Amniotic epithelial cell (primary cell): ENCODE measurements at regions not wholly inside any gene's neighbourhood (a gene's known extent, or its start where the extent isn't known, plus 50 kb on each side); places are given as distances from the start of the nearest gene placed in this dataset.

Source experiments
- DNase-seq: peaks from one replicate; pipeline ENCODE4 v3.0.0-alpha.2; 2010; ENCODE audit warnings: low read depth

DNA sequence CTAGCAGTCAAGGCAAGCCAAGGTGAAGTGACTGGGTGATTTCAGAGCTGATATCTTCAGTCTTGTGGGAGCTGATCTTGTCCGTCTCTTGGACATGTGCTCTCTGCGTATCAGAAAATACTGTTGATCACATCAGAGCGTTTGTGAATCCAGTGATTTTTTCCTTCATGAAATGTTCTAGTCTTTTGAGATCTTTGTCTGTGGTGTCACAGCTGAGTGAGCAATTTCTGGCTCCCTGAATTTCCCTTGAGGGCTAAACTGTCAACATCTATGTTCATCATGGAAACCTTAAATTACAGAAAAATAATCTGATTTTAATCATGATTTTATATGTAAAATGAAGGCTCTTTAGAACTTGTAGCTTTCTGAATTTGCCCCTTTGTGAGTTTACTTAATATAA lies 432.0 kb downstream of the CCDC85A start:
- DNase-seq = no peak

DNA sequence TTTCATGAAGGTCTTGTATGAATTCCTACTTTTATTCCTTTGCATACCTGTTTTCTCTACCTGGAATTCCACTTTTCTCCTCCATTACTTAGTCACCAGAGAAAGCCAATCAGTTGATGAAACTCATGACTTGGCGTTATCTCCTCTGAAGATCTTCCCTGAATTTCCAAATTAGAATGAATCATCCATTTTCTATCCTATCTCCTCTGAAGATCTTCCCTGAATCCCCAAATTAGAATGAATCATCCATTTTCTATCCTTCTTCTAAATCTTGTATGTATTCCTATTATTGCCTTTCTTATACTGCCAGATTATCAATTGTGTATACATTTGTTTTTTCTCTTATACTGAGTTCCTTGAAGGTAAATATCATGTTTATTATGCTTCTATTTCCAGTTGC lies 440.4 kb downstream of the CCDC85A start:
- DNase-seq = no peak

DNA sequence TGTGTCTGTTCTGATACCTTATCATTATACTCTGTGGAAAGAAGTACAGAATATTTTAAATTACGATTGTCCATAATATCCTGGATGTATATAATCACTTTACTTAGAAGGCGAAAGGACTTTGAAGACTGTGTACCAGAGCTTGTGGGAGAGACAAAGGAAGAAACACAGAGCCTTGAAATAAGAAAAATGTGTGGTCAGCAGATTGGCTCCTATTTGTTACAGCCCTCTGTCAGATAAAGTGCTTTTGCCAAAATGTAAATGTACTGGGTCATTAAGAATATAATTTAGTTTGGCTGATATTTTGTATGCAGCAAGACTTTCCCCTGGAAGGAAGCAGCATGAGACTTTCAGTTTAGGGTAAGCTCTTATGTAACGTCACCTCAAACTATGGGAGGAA lies 443.1 kb downstream of the CCDC85A start:
- no peak for DNase-seq

DNA sequence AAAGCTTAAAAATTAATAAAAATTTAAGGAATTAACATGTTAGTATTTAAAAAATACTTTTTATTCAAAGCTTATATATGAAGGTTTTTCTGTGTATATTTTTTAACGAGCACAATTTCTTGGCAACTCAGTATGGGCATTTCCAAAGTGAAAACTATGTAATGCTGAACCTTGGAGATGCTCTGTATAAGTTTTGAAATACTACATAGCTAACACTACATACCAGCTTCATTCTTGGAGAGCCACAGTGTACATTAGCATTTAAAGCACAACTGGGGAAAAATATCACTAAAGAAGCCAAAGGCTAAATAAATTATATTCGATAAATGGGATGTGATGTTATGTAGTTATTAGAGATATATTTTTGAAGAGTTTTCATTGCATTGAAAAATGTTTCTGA lies 446.5 kb downstream of the CCDC85A start:
- no peak for DNase-seq

DNA sequence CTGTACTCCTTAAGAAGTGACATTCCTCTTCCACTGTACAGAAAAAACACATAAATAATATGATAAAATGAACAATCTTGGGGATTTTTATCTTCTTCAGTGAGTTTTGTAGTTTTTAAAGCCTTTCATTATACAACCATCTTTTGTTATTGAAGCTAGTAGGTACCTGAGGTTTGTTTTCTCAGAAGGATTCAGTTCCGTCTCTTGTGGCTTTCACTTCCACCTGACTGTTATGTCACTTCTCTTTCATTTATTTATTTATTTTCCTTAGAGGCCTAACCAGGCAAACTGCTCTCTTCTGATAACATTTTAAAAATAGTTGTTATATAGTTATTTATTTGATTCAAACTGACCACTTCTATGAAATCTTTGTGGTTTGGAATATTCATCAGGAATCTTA lies 464.2 kb downstream of the CCDC85A start:
- DNase-seq = no peak

DNA sequence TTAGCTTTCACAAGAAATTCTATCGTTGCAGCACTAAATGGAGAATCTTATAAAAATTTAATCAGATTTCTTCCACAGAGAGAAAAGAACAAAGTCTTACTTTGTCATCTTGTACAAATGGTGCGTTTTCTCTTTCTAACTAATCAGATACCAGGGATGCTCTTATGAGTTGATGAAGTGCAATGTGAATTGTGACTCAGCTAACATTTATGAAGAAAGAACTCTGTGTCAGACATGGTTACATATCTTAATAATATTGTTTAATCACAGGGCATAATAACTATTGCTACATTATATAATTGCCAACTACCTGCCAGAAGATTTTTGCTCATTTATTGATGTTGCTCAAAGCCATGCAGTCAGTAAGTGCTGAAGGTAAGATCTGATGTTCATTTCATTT lies 465.0 kb downstream of the CCDC85A start:
- DNase-seq = peak; percentile 72

DNA sequence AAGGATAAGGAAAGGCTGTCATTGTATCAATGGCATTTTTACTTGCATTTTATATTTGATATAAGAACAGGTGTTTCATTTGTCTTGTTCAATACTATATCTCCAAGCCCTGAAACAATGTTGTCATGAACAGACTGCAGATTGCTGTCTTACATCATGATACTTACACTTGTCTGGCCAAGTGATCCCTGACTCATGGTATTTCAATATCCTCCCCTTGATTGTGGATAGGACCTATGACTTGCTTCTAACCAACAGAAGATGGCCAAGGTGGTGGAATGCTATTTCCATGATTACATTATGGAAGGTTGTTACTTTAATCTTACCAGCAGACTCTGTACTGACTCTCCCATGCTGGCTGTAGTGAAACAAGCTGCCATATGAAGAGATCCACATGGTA lies 471.1 kb downstream of the CCDC85A start:
- peak; percentile 69 for DNase-seq

DNA sequence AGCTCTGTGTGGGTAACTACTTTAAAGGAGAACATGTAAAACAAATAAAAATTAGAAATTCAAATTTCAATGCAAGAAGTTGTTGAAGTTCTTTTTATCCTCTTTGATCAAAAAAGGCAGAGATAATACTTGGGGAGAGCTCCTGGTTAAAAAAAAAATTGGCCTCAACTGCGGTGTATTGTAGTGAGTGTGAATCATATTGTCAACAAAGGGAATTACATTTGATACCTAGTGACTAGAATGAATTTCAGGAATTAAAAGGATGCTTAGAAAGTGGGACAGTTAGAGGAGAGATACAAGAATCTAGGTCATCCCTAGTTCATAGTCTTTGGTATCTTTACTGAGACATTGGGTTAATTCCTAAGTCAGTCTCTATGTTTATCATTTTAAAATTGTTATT lies 473.0 kb downstream of the CCDC85A start:
- no peak for DNase-seq

DNA sequence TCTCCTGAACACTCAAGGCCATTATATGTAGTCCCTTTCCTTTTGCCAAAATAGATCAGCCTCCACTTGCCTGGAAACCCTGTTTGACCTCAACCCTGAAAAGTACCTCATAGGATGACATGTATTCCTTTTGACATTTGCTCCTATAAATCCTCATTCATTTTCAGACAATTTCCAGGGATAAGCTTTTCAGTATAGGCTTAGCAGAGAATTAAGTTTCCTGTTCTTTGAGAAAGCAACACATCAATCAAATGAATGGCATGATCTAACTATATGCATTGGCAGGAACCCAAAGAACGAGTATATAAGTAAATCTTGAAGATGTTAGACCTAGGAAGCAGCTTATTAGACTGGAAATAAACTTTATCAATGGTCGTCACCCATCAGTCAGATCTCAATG lies 483.0 kb downstream of the CCDC85A start:
- DNase-seq = no peak

DNA sequence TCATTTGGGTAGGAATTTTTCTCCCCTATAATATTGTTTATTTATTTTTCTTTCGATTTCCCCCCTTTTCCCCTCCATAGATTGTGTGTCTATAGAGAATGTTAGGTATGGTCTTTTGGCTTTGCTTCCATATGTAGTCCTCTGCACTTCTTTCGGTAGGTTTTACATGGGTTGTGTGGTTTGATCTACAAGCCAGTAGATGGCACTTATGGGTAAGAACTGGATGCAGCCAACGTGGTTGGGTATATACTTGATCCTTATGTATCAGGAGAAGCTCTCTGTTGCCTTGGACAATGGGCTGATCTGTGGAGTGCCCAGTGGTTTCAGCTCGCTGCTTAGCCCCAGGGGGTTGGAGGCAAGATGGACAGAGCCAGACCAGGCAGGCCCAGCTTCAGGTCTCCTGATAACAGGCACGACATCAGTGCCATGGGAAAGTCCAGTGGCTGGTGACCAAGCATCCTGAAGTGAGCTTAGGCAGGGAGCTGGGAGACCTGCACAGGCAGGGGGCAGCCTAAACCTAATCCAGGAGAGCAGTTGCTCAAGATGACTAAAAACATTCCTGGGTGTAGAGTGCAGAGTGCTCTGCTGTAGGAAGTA lies 488.3 kb downstream of the CCDC85A start:
- peak; percentile 17 for DNase-seq

DNA sequence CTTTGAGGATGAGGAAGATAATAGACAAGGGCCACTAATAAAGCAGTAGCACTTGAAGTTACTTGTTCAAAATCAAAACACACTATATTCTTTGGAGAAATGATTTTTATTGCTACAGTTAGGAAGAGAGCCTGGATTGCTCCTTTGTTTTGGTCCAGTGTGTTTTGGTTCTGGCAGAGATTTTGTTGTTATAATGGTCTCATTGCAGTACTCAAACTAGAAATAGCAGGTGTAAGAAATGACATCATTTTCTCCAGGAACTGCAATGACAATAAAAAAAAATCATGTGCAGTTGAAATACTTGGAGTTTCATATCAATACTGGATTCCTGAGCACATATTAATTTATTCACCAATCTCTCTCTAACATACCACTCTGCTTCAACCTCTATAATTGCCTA lies 490.3 kb downstream of the CCDC85A start:
- no peak for DNase-seq

DNA sequence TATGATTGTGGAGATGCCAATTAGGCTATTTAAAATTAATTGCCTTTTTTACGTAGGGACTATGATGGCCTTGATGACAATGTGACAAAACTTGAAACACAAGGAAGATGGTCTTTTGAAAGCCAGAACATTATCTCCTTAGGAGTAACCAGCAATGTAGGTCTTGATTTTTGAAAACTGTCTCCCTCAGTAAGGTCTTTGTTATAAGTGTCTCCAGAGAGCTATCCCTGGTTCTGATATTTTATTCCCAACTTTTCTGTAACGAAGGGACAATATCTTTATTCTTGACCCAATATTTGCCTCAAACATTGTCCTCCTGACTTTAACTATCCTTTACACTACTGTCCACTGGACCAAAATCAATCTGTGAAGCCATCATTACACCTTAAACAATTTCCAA lies 493.2 kb downstream of the CCDC85A start:
- no peak for DNase-seq

DNA sequence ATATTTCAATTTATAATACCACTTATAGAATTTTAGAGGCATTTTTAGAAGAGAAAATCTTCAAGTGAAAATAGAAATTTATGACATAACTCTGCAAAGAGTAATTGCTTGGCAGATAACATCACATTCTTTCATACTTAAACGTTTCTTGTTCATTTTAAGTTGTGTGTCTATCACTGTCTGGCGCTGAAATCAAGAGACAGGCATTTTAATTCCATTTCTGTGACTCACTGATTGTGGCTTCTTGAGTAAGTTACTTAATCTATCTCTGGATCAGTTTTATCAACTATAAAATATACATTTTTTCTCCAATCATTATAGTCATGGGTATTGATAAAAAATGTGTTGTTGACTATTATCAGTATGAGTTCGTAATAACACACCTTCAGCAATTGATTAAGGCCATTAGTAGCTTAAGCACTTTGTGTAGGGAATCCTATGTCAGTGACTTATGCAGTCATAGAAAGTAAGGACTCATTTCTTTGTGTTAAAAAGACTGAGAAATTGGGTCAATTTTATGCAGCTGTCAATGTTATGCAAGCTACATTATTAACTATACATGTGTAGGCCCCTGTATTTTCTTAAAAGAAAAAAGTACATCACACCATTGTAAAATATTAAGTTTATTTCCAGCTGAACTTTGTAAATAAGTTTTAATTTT lies 497.3 kb downstream of the CCDC85A start:
- peak; percentile 91 for DNase-seq

DNA sequence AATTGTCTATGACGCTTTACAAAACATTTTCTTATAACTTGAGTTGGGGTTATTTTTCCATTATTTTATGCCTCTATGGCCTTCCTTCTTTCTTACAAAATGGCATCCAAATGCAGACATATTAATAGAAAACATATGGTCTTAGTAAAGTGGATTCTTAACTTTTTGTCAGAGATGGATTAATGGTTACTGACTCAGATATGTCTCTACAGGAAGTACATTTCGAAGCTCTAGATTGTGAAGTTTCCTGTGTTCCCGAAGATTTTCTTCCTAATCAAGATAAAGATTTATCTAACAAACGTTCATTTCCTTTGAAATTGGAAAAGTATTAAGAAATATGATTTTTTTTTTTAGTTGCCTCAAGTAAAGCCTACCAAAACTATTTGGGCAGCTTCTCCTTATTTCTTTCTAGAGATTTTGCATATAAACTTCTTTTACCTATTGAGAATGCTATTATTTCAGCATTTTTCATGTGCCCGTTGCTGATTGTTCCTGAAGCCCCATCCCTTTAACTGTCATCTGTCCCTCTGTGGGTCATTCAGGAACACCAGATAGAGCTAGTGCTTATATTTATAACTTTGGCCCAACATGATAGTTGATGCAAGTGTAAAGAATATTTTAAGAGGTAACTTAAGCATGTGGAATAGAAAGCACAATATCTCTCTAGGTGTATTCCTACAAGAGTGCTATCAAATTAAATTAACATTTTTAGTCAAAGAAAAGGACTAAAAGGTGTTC lies 498.0 kb downstream of the CCDC85A start:
- DNase-seq = peak; percentile 83

DNA sequence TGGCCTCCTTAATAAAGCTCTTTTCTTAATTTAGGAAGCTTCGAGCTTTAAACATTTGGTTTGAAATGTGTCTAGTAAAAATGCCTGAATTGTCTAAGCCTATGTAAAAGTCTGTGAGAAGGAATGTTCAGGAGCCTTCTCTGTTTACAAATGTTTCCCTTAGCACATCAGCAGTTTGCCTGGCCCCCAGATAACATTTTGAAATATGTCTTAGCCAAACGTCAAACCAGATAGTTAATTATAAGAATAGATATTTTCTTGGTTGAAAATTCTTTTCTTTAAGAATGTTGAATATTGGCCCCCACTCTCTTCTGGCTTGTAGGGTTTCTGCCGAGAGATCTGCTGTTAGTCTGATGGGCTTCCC lies 498.6 kb downstream of the CCDC85A start:
- peak; percentile 81 for DNase-seq

DNA sequence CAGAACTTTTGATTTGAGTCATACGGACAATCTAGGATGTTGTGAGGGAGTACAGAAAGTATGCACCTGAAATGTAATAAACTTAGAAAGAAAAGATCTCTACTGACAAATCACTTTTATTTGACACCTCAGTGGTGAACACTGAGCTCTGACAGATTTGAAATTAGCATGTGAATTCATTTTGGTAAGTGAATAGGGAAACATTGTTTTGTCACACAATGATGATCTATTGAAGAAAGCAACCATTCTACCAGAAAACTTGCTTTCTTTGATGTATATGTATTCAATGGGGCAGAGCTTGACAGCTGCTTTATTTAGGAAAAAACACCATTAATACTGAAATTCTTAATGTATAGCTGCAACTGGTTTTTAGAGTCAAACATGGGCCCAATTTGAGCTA lies 500.5 kb downstream of the CCDC85A start:
- DNase-seq = no peak

DNA sequence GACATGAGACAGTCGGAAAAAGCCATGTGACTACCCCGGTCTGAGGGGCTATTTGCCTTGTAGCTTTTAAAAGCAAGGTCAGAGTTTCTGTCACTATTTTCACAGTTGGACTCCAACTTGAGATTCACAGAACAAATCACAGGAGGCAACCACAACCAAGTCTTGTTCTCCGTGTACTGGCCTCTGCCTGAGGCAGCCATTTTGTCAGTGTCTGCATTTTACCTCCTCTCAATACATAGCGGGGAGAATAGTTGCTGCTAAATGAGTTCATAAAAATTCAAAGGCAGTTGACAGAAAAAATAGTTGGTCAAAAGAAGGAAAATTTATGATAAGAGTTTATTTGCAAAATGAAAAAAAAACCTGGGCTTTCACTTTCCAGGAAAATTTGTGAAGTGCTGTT lies 501.4 kb downstream of the CCDC85A start:
- DNase-seq = no peak

DNA sequence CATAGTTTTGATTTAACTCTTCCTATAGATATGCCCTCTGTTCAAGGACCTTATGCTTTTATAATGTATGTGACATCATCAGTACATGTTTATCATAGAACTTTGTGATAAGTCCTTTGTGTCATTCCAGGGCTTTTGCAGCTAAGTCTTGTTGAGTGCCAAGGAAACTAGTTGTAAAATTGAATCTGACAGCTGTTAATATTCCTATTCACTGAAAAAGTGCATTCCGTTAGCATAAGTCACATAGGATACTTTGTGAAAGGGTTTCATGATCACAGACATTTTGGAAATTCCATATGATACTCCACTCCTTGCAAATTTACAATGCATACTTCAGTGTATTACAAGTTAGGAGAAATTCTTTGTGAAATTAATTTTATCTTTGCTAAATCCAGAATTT lies 503.4 kb downstream of the CCDC85A start:
- DNase-seq = peak; percentile 9

DNA sequence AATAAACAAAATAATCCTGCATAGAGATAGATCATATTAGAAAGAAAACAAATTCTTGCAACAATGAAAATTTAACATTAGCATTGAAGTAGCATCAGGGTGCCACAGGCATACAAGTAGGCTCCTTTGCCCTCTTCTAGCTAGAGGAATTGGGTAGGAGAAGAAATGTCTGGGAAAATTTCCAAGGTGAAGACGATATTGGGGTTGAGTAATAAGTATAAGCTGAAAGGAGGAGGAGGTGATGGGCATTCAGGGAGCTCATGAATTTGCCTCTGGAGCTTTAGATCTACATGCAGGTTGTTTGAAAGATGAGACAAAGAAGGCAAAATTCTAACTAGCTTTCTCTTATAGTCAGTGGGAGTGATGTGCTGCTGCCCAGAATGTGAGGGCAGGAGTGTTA lies 504.9 kb downstream of the CCDC85A start:
- peak; percentile 35 for DNase-seq

DNA sequence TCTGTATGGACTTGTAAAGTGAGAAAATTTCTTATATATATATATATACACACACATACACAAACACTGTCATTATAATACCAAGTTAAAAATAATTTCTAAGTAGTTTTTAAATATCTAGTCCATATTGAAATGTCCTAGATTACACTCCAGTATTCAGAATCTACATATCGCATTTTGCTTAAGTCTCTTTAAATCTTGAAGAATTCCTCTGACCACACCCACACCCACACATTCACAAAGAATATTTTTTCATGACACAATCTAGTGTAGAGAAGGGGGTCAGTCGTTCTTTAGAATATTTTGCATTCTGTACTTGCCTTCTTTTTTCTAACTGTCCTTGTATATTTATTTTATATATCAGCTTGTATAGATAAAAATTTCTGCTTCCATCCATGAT lies 509.7 kb downstream of the CCDC85A start:
- no peak for DNase-seq

DNA sequence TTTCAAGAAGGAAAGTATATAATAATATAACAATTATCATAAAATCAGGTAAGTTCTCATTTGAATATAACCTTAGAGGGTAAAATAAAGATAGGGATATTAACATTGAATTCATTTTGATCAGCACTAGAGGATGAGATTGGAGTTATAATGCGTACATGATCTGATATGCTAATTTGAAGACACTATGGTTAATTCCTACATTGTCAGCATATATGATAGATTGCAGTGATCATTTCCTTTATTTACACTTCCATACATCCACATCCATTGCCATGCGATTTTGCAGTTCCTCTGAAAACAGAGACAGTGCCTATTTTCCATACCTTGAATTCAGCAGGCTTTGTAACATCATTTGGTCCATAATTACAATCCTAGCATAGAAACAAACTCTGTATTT lies 519.2 kb downstream of the CCDC85A start:
- no peak for DNase-seq

DNA sequence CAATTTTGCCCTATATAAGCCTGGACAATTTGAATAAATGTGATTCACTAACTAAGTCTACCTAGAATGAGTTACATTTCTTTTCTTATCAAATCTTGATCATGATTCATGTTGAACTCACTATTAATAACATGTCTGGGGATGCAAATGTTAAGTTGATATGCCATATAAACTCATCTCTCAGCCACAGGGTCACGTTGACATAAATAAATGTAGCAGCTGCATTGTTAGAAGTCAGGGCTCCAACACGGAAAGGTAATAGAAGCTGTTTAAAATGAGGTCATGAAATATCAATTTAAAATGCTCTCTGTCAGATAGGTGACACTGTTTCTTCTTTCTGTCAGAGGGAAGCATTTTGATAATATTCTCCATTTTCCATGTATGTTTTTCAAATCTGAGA lies 521.9 kb downstream of the CCDC85A start:
- no peak for DNase-seq

DNA sequence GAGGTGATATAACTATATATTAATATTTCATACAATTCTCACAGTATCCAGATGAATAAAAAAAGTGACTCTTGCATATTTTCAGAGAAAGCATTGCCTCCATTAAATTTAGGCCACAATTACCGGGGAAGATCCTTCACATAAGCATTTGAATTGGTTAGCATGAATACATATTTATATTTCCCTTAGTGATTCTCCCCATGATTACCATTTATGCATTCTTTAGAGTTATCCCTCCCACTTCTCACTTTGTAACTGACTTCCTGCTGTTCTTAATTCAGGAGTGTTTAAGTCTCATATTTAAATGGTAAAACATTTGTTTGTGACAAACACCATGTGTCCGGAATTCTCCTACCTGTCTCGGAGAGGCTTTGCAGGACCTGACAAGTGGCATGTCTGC lies 523.4 kb downstream of the CCDC85A start:
- no peak for DNase-seq

DNA sequence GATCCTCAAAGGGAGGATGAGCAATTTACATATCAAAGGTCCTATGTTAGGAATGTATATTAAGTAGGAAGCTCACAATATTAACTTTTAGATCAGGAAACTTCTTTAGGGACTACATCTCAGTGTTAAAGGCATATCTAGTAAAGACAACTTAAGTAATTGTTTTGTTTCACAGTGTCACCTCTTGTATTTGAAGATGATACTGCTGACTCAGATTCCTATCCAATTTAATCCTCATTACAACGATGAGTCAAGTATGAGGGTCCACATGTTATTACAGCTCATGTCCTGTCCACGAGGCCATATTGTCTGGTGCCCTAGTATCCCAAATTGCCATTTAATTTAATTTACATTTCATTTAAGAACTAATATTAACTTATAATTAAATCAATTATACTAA lies 523.9 kb downstream of the CCDC85A start:
- DNase-seq = no peak
